ENCODE measurements at regions not wholly inside any gene's neighbourhood (a gene's known extent, or its start where the extent isn't known, plus 50 kb on each side); places are given as distances from the start of the nearest gene placed in this dataset.

GRCh38 chr7:126210707-126211106, 1042.0 kb downstream of the GRM8 start:
- ATAC-seq (no peak), DNase-seq (no peak)
- TF ChIP-seq POLR2A (IDR thresholded peaks at IDR 0.05) (no peak), CTCF (IDR thresholded peaks at IDR 0.05) (no peak)
- Histone ChIP-seq H3K27me3 (no peaks in the 10 kb centered on the region), H3K36me3 (no peaks in the 10 kb centered on the region), H3K27ac (no peak overlapping the region), H3K4me3 (no peak overlapping the region), H3K9me3 (no peaks in the 10 kb centered on the region), H3K4me1 (no peaks in the 10 kb centered on the region)
- intact Hi-C loops (cut with DNase I), result no loop called here

DNA sequence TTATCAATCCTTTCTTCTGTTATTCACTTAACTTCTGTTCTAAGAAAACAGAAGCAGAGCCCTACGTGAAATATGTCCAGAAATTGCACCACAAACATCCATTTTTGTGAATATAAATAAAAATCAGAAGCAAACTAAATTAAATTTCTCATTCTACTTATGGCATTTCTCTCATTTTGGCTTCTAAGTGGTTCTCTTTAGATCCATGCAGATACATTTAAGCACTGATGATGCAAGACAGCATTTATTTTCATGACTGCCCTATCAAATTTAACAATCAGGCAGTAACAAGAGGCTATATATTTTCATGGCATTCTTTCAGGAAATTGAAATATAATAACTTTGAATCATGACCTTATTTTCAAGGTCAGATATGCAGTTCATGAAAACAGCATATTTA, 1049.6 kb downstream of the GRM8 start:
- whole genome bisulfite sequencing, 4 donors, result 34 to 60% (median 46%) methylated on average over 1 of the region's 1 CpG

GRCh38 chr7:126202177-126202576, 1050.6 kb downstream of the GRM8 start:
- H3K27ac ChIP-seq, result no peak overlapping the region
- H3K9me3 ChIP-seq, result no peaks in the 10 kb centered on the region
- no peaks in the 10 kb centered on the region for H3K36me3 ChIP-seq
- no peak overlapping the region for H3K4me3 ChIP-seq
- H3K27me3 ChIP-seq, result no peaks in the 10 kb centered on the region
- no peak for ATAC-seq
- intact Hi-C loops (cut with DNase I), result no loop called here
- TF ChIP-seq CTCF (IDR thresholded peaks at IDR 0.05) (no peak), POLR2A (IDR thresholded peaks at IDR 0.05) (no peak)
- 74 to 92% (median 84%) methylated on average over 1 of the region's 1 CpG for WGBS, 4 donors
- H3K4me1 ChIP-seq, result no peaks in the 10 kb centered on the region
- DNase-seq, result no peak

More for the DNA sequence above, 1049.6 kb downstream of the GRM8 start:
- Histone ChIP-seq H3K27me3 (no peaks in the 10 kb centered on the region), H3K9me3 (no peaks in the 10 kb centered on the region), H3K36me3 (no peaks in the 10 kb centered on the region), H3K4me3 (no peak overlapping the region), H3K4me1 (no peaks in the 10 kb centered on the region), H3K27ac (no peak overlapping the region)
- no peak for TF ChIP-seq POLR2A (IDR thresholded peaks at IDR 0.05)
- intact Hi-C loops (cut with DNase I), result no loop called here
- no peak for DNase-seq
- no peak for ATAC-seq

DNA sequence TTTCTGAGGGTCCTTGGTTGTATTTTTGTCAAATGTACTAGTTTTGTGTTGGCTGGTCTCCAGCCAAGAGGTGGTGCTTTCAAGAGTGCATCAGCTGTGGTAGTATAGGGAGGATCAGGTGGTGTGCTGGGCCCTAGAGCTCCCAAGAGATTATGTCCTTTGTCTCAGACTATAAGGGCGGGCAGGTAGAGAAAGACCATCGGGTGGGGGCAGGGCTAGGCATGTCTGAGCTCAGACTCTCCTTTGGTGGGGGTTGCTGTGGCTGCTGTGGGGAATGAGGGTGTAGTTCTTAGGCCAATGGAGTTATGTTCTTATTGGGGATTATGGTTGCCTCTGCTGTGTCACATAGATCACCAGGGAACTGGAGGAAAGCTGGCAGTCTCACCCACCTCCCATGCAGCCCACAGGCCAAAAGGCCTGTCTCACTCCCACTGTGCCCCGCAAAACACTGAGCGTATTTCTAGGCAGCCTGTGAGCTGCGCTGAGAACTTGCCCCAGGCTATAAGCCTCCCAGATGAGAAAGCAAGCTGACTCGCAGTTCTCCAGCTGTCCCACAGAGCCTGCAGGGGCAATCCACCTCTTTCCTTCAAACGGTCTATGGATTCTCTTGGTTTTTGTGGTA, 1066.7 kb downstream of the GRM8 start:
- DNase-seq (no peak), ATAC-seq (no peak)
- H3K36me3 ChIP-seq, result no peaks in the 10 kb centered on the region
- H3K4me3 ChIP-seq, result no peak overlapping the region
- TF ChIP-seq CTCF (IDR thresholded peaks at IDR 0.05), result no peak
- TF ChIP-seq POLR2A (IDR thresholded peaks at IDR 0.05), result no peak
- H3K27ac ChIP-seq, result no peak overlapping the region
- peaks cover 0 to 20% (median 0%) of the 10 kb centered on the region in 12 donors for H3K9me3 ChIP-seq
- WGBS, 4 donors, result 53 to 71% (median 63%) methylated on average over 7 of the region's 7 CpGs
- no peaks in the 10 kb centered on the region for H3K27me3 ChIP-seq
- intact Hi-C loops (cut with DNase I), result no loop called here
- no peaks in the 10 kb centered on the region for H3K4me1 ChIP-seq

GRCh38 chr7:126179916-126180315, 1072.8 kb downstream of the GRM8 start:
- Histone ChIP-seq H3K27ac (no peak overlapping the region), H3K4me1 (no peaks in the 10 kb centered on the region), H3K36me3 (no peaks in the 10 kb centered on the region), H3K9me3 (peaks cover 0 to 16% (median 1%) of the 10 kb centered on the region in 12 donors), H3K4me3 (no peak overlapping the region), H3K27me3 (no peaks in the 10 kb centered on the region)
- TF ChIP-seq CTCF (IDR thresholded peaks at IDR 0.05), result no peak
- TF ChIP-seq POLR2A (IDR thresholded peaks at IDR 0.05), result no peak
- no peak for ATAC-seq
- no peak for DNase-seq
- intact Hi-C loops (cut with DNase I), result no loop called here
